ENCODE measurements at regions not wholly inside any gene's neighbourhood (a gene's known extent, or its start where the extent isn't known, plus 50 kb on each side); places are given as distances from the start of the nearest gene placed in this dataset.
"Not testable (repeated sequence)": the region's sequence is repeated elsewhere in the genome, so short reads cannot be mapped to it uniquely, and the experiment has no call there.

DNA sequence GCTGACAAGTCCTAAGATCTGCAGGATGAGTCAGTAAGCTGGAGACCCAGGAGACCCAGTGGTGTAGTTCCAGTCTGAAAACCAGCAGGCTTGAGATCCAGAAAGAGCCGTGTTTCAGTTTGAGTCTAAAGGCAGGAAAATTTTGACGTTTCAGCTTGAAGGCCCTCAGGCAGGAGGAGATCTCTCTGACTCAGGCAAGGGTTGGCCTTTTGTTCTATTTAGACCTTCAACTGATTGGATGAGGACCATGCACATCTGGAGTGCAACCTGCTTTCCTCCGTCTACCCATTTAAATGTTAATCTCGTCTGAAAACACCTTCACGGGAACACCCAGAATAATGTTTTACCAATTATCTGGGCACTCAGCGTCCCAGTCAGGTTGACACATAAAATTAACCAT is 69.5 kb downstream of the NPIPA7 start:
- not testable (repeated sequence) for DNase-seq

DNA sequence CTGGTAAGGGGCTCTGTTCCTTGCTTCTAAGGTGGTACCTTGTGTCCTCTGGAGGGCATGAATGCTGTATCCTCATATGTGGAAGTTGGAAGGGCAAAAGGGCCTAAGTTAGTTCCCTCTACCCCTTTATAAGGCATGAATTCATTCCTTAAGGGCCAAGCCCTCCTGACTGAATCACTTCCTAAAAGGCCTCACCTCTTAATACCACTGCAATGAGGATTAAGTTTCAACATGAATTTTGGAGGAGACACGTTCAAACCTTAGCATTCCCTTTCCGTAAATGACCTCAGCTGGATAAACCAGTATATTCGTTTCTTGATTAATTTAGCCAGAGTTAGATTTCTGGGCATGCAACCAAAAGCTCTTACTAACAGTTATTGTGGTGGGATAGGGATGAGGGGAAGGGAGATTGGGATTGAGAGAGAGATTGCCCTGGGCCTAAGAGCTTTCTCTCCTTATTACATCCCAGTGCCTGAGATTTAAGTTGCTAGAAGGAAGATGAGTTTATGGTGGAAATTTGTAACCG is 70.8 kb downstream of the NPIPA7 start:
- not testable (repeated sequence) for DNase-seq

DNA sequence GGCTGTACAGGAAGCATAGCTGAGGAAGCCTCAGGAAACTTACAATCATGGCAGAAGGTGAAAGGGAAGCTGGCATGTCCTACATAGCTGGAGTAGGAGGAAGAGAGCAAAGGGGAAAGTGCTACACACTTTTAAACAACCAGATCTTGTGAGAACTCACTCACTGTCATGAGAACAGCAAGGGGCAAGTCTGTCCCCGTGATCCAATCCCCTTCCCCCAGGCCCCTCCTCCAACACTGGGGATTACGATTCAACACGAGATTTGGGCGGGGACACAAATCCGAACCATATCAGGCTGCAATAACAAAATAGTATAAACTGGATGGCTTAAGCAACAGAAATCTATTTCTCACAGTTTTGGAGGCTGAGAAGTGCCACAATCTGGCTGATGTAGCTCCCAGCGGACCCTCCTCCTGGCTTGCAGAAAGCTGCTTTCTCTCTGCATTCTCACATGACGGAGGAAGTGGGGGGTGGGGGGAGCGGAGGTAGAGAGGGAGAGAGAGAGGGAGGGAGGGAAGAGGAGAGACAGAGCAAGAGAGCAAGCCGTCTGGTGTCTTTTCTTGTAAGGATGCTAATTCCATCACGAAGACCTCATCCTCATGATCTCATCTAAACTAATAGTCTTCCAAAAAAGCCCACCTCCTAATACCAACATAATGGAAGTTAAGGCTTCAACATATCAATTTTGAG is 72.9 kb downstream of the NPIPA7 start:
- DNase-seq, result not testable (repeated sequence)

DNA sequence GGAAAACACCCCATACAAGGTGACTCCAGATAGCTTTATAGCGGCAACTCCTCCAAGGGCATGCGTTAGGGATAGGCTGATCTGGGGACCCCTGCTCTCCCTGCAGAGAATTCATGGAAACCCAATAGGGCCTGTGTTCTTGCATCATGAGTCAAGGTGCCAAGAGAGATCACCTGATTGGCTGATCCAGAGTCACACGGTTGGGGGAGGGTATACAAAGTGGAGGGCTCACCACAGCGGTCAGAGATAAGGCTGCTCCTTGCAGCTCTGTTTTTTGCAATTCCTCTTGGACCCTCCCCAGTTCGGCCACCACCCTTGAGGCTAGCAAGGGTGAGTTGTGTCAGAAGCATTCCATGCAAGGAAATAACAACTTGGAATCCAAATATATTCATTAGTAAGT is 79.6 kb downstream of the NPIPA7 start:
- not testable (repeated sequence) for DNase-seq

DNA sequence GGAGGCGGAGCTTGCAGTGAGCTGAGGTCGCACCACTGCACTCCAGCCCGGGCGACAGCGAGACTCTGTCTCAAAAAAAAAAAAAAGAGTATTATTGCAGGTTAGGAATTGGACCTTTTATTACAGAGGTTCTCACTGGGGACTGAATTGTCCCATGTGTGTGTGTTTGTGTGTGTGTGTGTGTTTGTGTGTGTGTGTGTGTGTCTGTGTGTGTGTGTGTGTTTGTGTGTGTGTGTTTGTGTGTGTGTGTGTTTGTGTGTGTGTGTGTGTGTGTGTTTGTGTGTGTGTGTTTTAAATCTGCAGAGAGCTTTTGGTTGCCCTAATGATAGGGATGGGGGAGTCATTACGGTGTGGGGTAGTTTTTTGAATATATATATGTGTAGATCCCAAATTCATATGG is 84.9 kb downstream of the NPIPA7 start:
- DNase-seq, result not testable (repeated sequence)

DNA sequence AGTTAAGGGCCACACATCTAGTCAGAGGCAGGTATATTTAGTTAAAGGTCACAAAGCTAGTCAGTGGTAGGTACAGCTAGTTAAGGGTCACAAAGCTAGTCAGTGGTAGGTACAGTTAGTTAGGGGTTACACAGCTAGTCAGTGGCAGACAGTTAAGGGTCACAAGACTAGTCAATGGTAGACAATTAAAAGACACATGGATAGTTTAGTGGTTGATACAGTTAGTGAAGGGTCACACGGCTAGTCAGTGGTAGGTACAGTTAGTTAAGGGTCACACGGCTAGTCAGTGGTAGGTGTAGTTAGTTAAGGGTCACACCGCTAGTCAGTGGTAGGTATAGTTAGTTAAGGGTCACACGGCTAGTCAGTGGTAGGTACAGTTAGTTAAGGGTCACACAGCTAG is 110.0 kb downstream of the NPIPA7 start:
- not testable (repeated sequence) for DNase-seq

DNA sequence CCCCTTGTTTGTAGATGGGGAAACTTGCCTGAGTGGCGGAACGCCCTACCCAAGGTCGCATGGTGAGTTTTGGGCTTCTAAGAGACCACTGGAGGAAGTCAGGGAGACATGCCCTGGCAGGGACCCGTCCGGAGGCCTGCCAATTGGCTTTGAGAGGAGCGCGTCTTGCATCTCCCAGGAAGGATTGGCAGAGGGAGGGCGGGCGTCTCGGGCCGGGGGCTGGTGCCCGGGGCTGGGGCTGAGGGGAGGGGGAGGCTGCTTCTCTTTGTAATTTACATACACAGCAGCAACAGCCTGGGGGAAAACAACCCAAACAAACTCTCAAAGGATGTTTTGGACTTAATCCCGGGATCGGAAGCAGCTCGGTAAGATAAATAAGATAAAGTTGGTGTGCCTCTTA is 110.5 kb downstream of the NPIPA7 start:
- not testable (repeated sequence) for DNase-seq

DNA sequence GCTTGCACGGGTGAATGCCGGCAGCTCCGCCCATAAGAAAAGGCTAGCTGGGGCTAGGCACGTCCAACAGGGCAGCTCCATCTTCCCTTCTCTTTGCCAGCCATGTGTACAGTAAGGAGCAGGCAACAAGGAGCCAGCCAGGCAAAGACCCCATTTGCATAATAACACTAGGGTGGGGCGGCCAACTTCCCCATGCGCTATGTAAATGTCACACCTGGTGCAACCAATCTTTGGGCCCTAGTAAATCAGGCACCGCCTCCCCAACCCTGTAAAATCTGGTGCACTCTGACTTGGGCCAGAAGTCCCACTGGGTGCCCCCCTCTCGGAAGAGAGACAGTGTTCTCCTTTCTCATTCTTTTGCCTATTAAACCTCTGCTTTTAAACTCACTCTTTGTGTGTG is 115.2 kb downstream of the NPIPA7 start:
- not testable (repeated sequence) for DNase-seq

DNA sequence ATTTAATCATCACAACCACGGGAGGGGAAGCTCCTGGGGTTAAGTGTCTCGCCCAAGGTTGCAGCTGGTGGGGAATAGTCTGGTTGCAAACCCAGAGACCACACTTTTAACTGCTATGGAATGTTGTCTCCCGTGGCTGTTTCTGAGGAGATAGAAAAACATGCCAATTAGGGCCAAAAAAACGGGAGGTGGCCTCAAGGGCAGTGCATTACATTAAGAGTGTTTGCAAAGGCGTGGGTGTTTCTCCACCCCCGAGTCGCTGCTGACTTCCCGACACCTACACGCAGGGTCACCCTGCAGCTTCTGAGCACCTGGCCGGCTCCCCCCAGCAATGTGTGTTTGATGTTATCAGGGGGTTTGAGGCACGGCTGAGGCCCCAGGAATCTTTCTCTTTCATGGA is 116.1 kb downstream of the NPIPA7 start:
- DNase-seq, result not testable (repeated sequence)

DNA sequence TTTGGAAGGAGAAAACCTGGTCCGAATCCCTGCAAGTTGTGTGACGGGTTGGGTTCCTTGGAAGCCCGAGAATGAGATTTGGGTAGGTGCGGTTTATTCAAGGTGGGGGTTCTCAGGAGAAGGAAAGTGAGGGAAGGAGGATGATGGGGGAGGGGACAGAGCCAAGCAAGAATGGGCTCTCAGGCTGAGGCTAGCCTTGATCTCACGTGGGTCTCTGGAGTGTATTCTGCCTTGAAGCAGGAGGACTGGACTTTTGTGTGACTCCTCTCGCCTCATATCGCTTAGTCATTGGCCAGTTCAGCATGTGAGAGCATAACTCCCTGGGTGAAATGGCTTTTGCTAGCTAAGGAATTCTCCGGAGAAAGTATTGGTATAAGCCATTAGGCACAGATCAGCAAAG is 120.9 kb downstream of the NPIPA7 start:
- not testable (repeated sequence) for DNase-seq

DNA sequence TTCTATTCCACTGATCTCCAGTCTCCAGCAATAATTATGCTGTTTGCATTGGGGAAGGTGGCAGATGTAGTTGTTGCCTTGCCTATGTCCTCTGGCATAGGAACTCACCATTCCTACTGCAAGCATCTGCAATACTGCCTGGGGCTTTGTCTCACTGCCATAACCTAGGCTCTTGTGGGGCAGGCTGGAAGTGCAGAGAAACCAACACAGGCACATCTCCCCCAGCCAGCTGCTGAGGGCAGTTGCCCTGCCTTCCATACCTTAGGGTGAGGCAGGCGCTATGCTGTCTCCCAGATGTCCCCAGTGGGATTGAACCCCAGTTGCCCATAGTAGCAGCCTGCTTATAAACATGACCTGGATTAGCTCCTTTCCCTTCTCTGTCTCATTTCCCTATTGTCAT is 128.1 kb downstream of the NPIPA7 start:
- DNase-seq, result not testable (repeated sequence)

DNA sequence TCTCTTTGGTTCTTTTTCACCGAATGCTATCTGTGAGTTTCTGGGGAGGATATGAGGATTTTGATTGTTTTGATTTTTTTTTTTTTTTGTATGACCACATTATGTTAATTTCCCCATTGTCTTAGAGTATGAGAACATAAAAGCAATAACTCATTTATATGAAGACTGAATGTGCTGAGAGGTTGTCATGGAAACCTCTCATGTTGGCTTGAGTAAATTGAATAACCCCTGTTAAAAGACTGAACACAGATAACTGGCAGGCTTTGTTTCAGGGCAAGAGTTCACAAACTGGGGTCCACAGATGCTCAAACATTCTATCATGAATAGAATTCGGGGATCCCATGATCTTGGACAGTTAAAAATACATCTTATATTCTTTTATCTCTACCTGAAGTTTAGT is 129.4 kb downstream of the NPIPA7 start:
- DNase-seq, result not testable (repeated sequence)

DNA sequence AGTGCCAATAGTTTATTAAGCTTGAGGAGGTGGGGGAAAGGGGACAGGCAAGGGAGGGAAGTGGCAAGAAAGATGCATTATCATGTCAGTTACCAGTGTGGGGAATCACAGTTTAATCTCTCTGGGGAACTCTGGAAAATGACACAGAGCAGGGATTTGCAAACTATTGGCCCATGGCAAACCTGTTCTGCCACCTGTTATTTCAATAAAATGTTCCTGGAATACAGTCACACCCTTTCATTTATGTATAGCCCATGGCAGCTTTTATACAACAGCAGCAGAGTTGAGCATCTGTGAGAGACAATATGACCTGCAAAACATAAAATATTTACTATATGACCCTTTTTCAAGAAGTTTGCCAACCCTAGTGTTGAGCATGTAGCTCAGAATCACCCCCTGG is 140.5 kb downstream of the NPIPA7 start:
- DNase-seq, result not testable (repeated sequence)

DNA sequence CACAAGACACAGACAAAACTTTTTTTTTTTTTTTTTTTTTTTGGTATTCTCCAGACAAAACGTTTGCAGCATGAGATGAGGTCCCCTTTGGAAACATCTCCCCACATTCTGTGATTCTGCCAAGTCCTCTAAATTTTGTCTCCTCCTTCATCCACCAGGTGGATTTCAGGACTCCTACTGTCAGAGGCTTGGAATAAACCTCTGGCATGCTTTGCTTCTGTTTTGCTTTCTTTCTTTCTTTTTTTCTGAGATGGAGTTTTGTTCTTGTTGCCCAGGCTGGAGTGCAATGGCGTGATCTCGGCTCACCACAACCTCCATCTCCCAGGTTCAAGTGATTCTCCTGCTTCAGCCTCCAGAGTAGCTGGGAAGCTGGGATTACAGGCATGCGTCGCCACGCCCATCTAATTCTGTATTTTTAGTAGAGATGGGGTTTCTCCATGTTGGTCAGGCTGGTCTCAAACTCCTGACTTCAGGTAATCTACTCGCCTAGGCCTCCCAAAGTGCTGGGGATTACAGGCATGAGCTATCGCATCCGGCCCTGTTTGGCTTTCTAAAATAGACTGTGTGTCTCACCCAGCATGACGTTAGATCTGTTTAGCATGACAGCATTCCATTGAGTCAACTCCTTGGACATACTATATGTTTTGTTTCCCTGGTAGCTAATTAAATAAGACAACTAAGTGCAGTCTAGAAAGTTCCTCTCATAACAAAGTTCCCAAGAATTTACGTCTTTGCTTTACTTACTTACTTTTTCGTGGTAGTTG is 142.5 kb downstream of the NPIPA7 start:
- not testable (repeated sequence) for DNase-seq

DNA sequence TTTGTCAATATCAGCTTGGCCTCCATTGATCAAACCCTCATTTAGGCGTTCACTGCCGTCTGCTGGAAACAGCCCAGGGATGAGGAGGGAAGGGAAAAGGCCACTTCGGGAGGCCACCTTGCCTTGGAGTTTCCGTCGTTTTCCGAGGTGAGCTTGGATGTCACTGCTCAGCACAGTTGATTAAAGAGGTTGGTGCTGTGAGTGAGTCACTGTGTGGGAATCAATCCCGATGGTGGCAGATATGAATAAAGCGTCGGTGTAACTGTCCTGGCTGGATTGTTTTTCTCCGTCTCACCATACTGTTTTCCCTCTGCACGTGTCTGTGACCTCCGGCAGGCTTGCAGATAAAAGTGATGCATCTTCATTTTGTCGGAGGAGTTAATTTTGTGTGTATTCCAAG is 148.1 kb downstream of the NPIPA7 start:
- DNase-seq, result not testable (repeated sequence)

DNA sequence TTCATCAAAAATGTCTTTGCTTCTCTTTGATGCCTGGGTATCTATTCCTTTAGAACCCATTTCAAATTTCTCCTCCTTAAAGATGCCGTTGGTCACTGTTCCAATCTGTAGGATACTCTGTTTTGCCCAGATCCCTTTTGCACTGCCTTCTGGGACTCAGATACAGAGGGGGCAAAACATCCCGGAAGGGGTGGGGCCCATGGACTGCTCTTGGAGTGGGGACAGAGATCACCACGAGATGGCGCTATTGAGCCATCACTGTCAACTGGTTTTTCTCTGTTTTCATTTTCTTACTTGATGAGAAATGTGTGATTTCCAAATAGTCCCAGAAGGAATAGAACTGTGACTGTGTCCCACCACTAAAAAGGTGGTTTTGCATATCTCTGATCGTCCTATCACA is 151.8 kb downstream of the NPIPA7 start:
- not testable (repeated sequence) for DNase-seq

DNA sequence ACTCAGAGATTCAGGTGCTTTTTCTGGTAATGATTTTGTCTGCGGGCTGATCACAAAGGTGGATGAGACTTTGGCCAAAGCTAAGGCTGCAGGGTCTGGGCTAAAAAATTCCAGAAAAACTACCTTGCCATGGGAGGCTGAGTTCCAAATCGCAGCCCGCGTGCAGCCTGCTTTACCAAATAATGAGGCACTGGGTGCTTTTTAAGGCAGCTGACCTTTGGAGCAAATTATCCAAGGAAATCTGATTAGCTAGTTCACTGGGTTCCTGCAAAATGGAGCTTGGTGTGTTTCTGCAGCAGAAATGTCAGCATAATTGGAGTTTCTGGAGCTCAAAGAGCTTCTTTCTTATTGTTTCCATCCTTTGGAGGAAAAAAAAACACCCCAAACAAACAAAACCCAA is 156.6 kb downstream of the NPIPA7 start:
- DNase-seq, result not testable (repeated sequence)

DNA sequence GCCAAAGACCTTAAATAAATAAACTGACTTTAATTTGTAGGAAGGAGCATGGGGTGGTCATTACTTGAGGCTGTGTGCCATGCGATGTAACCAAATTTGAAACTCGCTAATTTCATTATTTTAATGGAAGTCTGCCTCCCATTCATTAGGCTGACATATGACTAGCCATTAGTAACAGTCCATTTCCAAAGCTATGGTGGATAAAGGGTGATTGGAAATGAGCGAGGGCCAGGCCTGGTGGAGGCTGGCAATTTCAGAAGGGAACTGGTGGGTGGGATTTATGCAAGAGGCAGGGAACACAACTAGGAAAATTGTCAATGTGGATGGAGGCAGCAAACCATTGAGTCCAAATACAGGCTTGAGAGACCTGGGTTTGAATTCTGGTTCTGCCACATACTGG is 157.2 kb downstream of the NPIPA7 start:
- DNase-seq, result not testable (repeated sequence)

DNA sequence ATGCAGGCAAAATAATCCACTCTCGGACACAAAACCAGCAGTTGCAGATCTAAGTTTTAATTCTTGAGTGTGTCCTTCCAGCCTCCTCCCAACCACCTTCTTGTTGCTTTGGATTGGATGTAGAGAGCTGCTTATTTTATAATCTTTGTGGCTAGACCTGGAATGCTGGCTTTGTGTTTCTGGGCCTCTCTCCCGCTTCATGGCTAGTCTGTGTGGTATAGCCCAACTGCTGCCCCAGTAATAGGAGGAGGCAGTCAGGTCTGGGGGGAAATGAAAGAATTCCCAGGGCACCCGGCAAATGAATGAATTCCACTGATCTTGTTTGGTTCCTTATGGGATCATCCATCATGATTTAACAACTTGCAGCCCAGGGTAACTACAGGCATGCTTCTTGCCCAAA is 170.8 kb downstream of the NPIPA7 start:
- peak; percentile 50 for DNase-seq

DNA sequence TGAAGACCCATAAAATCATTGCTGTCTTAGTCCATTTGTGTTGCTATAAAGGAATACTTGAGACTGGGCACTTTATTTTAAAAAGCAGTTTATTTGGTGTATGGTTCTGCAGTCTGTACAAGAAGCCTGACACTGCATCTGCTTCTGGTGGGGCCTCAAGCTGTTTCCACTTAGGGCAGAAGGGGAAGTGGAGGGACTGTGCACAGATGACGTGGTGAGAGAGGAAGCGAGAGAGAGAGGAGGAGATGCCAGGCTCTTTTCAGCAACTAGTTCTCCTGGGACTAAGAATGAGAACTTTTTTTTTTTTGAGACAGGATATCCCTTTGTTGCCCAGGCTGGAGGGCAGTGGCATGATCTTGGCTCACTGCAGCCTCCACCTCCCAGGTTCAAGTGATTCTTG is 171.9 kb downstream of the NPIPA7 start:
- not testable (repeated sequence) for DNase-seq

DNA sequence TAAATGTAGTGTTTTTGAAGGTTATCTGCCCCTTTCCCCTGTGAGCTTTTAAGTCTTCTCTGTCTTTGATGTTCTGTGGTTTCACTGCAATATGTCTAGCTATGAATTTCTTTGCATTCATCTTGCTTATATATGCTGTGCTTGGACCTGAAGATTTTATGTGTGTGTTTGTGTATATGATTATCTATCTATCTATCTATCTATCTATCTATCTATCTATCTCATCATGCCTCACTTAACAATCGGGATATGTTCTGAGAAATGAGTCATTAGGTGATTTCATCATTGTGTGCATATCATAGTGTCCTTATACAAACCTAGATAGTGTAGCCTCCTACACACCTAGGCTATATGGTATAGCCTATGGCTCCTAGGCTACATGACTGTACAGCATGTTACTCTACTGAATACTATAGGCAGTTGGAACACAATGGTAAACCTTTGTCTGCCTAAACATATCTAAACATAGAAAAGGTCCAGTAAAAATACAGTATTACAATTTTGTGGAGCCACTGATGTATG is 173.9 kb downstream of the NPIPA7 start:
- not testable (repeated sequence) for DNase-seq

DNA sequence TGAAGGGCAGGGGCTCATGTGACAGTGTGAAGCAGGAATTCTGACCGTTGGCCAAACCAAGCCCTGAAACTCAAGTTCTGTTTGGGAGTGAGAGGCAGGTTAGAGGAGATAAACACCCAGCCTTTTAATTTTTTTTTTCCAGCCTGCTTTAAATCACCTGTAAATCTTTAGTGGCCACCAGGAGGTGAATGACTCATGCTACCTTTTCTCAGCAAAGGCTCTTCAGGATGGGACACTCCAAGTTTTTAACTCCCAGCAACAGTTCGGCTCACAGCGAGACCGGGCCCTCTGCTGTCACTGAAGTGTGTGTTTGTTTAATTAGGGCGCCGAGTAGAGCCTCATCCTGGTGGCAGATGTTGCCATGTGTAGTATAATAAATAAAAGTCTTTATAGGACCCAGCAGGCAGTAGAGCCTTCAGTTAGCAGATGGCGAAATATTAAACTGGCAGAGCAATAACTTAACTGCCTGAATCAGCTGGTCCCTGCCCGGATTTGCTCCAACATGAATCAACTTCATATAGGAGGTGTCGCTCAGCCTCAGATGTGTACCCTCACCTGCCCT is 180.3 kb downstream of the NPIPA7 start:
- not testable (repeated sequence) for DNase-seq

DNA sequence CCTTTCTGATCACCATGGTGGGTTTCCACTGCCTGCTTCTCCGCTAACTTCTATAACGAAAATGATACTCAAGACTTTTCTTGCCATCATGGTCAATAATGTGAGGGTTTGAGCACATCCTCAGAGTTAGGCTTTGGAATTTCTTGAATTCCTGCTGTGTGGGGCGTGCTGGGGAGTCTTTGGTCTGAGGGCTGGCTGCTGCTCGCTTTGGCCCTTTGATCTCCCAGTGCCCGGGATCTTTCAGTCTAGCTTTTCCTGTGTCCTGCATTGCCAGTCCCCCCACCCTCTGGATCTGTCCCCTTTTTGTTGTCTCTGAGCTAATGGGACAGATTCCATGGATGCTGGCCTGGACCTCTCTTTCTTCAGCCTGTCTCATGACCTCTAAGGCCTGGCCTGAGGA is 182.6 kb downstream of the NPIPA7 start:
- not testable (repeated sequence) for DNase-seq

All from NCI-H82 (cell line).